ENCODE measurements at regions not wholly inside any gene's neighbourhood (a gene's known extent, or its start where the extent isn't known, plus 50 kb on each side); places are given as distances from the start of the nearest gene placed in this dataset.

- no peak for TF ChIP-seq MAX (IDR thresholded peaks at IDR 0.05)
Observed at GRCh38 chr1:208631092-208631491, 386.9 kb upstream of the PLXNA2 start.

GRCh38 chr1:208631506-208631905, 387.3 kb upstream of the PLXNA2 start:
- TF ChIP-seq NFIC (IDR thresholded peaks at IDR 0.05) (no peak), USF1 (IDR thresholded peaks at IDR 0.05) (no peak), EGR1 (IDR thresholded peaks at IDR 0.05) (no peak), TCF12 (IDR thresholded peaks at IDR 0.05; ENCODE audit: low read depth) (no peak), CREB1 (IDR thresholded peaks at IDR 0.05; ENCODE audit: low read depth) (no peak), YY1 (IDR thresholded peaks at IDR 0.05; ENCODE audit: low read depth) (no peak), MAX (IDR thresholded peaks at IDR 0.05) (no peak), CEBPB (IDR thresholded peaks at IDR 0.05) (no peak), REST (IDR thresholded peaks at IDR 0.05; ENCODE audit: low read depth) (no peak), TEAD4 (IDR thresholded peaks at IDR 0.05) (no peak), FOXM1 (IDR thresholded peaks at IDR 0.05; ENCODE audit: borderline replicate concordance, low read depth) (no peak), RAD21 (IDR thresholded peaks at IDR 0.05; ENCODE audit: low read depth) (no peak), EP300 (IDR thresholded peaks at IDR 0.05; ENCODE audit: borderline replicate concordance) (no peak)

GRCh38 chr1:208634346-208635140, 390.4 kb upstream of the PLXNA2 start:
- TF ChIP-seq MAX (IDR thresholded peaks at IDR 0.05) (no peak), ZBTB7A (IDR thresholded peaks at IDR 0.05; ENCODE audit: low read depth) (no peak), YY1 (IDR thresholded peaks at IDR 0.05; ENCODE audit: low read depth) (no peak), CREB1 (IDR thresholded peaks at IDR 0.05; ENCODE audit: low read depth) (no peak)

GRCh38 chr1:208637181-208637580, 393.0 kb upstream of the PLXNA2 start:
- TF ChIP-seq REST (IDR thresholded peaks at IDR 0.05; ENCODE audit: low read depth) = no peak

- TF ChIP-seq REST (IDR thresholded peaks at IDR 0.05; ENCODE audit: low read depth) (no peak), USF1 (IDR thresholded peaks at IDR 0.05) (no peak), YY1 (IDR thresholded peaks at IDR 0.05; ENCODE audit: low read depth) (no peak), MAX (IDR thresholded peaks at IDR 0.05) (no peak), EGR1 (IDR thresholded peaks at IDR 0.05) (no peak), CREB1 (IDR thresholded peaks at IDR 0.05; ENCODE audit: low read depth) (no peak), NFIC (IDR thresholded peaks at IDR 0.05) (no peak), ZBTB7A (IDR thresholded peaks at IDR 0.05; ENCODE audit: low read depth) (no peak), RAD21 (IDR thresholded peaks at IDR 0.05; ENCODE audit: low read depth) (no peak), EP300 (IDR thresholded peaks at IDR 0.05; ENCODE audit: borderline replicate concordance) (no peak), TAF1 (IDR thresholded peaks at IDR 0.05; ENCODE audit: low read depth) (no peak), TEAD4 (IDR thresholded peaks at IDR 0.05) (no peak), TCF12 (IDR thresholded peaks at IDR 0.05; ENCODE audit: low read depth) (no peak), FOXM1 (IDR thresholded peaks at IDR 0.05; ENCODE audit: borderline replicate concordance, low read depth) (no peak), CEBPB (IDR thresholded peaks at IDR 0.05) (no peak)
Observed at GRCh38 chr1:208639382-208639781, 395.2 kb upstream of the PLXNA2 start.

All from Ishikawa (cell line).